GM21737 (cell line): ENCODE measurements at regions not wholly inside any gene's neighbourhood (a gene's known extent, or its start where the extent isn't known, plus 50 kb on each side); places are given as distances from the start of the nearest gene placed in this dataset.

Experiments
- ATAC-seq: cut with Tn5 transposase; IDR thresholded peaks from one replicate; pipeline ENCODE4 v1.9.1; 2021; ENCODE audit warnings: mild to moderate bottlenecking, moderate library complexity; ENCODE audit not compliant: unreplicated experiment

- no peak for ATAC-seq
Measured at GRCh38 chr3:146682171-146682570, 77.0 kb upstream of the PLSCR5 start.

DNA sequence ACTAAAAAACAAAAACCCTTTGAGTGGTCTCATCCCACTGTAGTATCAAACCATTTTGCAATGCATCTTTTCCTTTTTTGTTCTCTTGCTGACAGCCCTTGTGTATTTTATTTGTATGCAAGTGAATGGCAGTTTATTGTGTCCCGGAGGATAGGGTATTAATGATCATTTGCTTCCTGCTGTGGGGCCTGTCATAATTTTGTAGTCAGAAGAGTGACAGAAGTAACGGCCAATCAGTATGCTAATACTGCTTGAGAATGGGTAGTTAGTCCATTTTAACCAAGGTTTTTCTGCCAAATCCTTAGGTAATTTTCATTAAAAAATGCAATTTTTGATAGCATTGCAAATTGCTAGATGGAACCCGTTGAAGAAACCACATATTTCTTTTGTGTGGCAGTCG, 75.5 kb upstream of the PLSCR5 start:
- no peak for ATAC-seq

GRCh38 chr3:146679995-146680394, 74.8 kb upstream of the PLSCR5 start:
- no peak for ATAC-seq

GRCh38 chr3:146679191-146679590, 74.0 kb upstream of the PLSCR5 start:
- no peak for ATAC-seq

- no peak for ATAC-seq
Measured at GRCh38 chr3:146672941-146673340, 67.8 kb upstream of the PLSCR5 start.

GRCh38 chr3:146664403-146664802, 59.3 kb upstream of the PLSCR5 start:
- no peak for ATAC-seq

DNA sequence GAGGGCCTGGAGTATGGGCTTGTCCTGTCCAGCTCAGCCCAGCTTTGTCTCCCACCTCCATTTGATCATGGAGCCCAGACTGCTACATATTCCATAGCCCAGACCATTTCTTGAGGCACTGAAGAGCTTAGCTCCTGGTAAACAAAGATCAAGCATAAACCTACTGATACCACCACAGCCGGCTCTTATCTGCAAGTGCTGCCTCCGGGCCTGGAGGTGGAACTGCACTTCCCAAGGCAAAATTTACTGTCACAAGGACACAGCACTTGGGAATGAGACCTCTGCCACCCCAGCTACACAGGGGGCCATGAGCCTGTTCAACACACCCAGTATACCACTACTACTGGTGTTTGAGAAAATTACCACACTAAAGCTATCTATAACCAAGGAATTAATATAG, 53.7 kb upstream of the PLSCR5 start:
- no peak for ATAC-seq

DNA sequence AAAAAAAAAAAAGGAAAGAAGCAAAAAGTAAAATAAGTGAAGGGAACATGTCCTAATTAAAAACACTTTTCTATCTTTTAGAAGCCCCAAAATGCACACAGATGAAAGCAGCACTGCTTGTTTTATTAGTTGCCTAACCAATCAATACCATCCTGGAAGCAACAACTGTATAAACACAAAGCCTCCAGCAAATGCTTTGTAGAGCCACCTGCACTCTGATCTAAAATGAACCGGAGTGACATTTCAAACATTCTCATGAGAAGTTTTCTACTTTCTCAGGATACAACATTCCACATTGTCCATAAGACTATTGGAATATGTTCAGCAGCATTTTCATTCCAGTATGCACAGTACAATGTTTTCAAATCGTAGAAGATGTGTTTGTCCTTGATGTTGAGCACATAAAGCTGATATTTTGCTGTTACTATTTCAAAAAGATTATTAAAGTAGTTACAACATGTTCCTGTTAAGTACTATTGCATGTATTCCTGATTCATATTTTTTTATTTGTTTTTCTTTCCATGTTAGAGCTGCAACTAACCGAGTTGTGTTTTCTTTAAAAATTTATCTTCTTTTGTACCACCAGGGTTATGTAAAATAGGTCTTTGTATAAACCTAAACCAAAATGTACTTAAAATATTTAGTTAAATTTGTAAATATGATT, 50.3 kb upstream of the PLSCR5 start:
- no peak for ATAC-seq
